Islet of Langerhans (tissue), 1 donor: ENCODE measurements at regions not wholly inside any gene's neighbourhood (a gene's known extent, or its start where the extent isn't known, plus 50 kb on each side); places are given as distances from the start of the nearest gene placed in this dataset.
"Not testable (repeated sequence)": the region's sequence is repeated elsewhere in the genome, so short reads cannot be mapped to it uniquely, and the experiment has no call there.

Experiments
- FAIRE-seq: peaks from one replicate; lab custom pipeline; 2011; peaks lifted over from hg19 to GRCh38; lab: Jason Lieb, UNC

- no peak for FAIRE-seq
Observed at GRCh38 chr15:66884661-66885237, 180.7 kb upstream of the SMAD3 start.

GRCh38 chr15:66885281-66885915, 180.0 kb upstream of the SMAD3 start:
- no peak for FAIRE-seq

- no peak for FAIRE-seq
Observed at GRCh38 chr15:66886241-66886675, 179.1 kb upstream of the SMAD3 start.

- FAIRE-seq, result no peak
Observed at GRCh38 chr15:66886686-66887273, 178.6 kb upstream of the SMAD3 start.

- not testable (repeated sequence) for FAIRE-seq
Observed at GRCh38 chr15:66889298-66889697, 176.1 kb upstream of the SMAD3 start.

GRCh38 chr15:66891776-66892175, 173.6 kb upstream of the SMAD3 start:
- no peak for FAIRE-seq

- no peak for FAIRE-seq
Observed at GRCh38 chr15:66893294-66893693, 172.1 kb upstream of the SMAD3 start.

- no peak for FAIRE-seq
Observed at GRCh38 chr15:66894363-66894762, 171.0 kb upstream of the SMAD3 start.

- FAIRE-seq, result no peak
Observed at GRCh38 chr15:66894986-66895780, 170.2 kb upstream of the SMAD3 start.

- no peak for FAIRE-seq
Observed at GRCh38 chr15:66895794-66896453, 169.5 kb upstream of the SMAD3 start.

- FAIRE-seq, result no peak
Observed at GRCh38 chr15:66896611-66897010, 168.8 kb upstream of the SMAD3 start.

- no peak for FAIRE-seq
Observed at GRCh38 chr15:66897416-66897815, 168.0 kb upstream of the SMAD3 start.

- FAIRE-seq, result no peak
Observed at GRCh38 chr15:66897971-66898370, 167.4 kb upstream of the SMAD3 start.

GRCh38 chr15:66898656-66899386, 166.6 kb upstream of the SMAD3 start:
- no peak for FAIRE-seq

- FAIRE-seq, result no peak
Observed at GRCh38 chr15:66899555-66900350, 165.6 kb upstream of the SMAD3 start.

GRCh38 chr15:66900586-66901310, 164.7 kb upstream of the SMAD3 start:
- no peak for FAIRE-seq

- no peak for FAIRE-seq
Observed at GRCh38 chr15:66901336-66902100, 163.9 kb upstream of the SMAD3 start.

- no peak for FAIRE-seq
Observed at GRCh38 chr15:66905185-66905584, 160.2 kb upstream of the SMAD3 start.

- no peak for FAIRE-seq
Observed at GRCh38 chr15:66905954-66906353, 159.4 kb upstream of the SMAD3 start.
